Mammary epithelial cell (primary cell): ENCODE measurements at regions not wholly inside any gene's neighbourhood (a gene's known extent, or its start where the extent isn't known, plus 50 kb on each side); places are given as distances from the start of the nearest gene placed in this dataset.

Experiments
- EZH2 ChIP-seq: IDR thresholded peaks from 2 replicates; pipeline ENCODE4 v1.6.1; 2012; ENCODE audit warnings: low read length, inconsistent platforms, borderline replicate concordance
- TF ChIP-seq, protein P1 (sequence below), 2 donors: IDR thresholded peaks in 1 of 2; conservative IDR thresholded peaks in 1 of 2; 2 replicates each; pipeline ENCODE4 v1.5.1; 2011 to 2012; ENCODE audit warnings: inconsistent platforms in 2 of 2, low read length in 2 of 2, mild to moderate bottlenecking in 2 of 2, control low read depth in 1 of 2, low read depth in 1 of 2; ENCODE audit not compliant: insufficient read depth in 1 of 2; ENCODE audit errors: extremely low read depth in 1 of 2

DNA sequence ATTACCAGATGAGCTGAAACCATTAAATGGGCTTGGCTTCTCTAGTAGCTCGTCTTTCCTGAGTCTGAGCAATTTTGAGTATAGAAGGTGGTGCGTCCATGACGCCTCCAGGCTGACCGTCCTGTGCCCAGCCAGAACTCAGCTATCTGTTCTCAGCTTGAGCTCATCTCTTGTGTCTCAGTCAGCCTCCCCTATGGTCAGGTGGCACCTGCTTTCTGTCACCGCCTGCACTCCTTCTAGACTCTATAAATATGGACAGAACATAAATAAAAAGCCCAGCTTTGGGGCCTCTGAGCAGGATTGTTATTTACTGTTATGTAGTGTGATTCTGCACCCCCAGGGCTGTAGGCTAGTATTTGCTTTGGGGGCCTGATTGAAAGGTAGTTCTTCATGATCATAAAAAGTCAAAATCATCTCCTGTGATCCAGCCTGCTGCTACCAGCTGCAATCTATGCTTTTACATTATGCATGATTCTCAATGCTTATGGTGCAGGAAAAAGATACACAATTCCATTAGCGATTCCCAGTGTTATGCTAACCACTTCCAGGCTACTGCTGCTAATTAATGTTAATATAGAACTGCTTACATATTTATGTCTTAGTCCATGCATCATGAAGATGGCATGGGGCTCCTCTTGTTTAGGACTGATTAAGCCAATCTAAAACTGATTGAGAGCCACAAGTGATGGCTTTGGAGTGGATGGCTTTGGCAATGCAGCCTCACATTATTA, 72.5 kb upstream of the TMTC4 start:
- TF ChIP-seq, protein P1, sequence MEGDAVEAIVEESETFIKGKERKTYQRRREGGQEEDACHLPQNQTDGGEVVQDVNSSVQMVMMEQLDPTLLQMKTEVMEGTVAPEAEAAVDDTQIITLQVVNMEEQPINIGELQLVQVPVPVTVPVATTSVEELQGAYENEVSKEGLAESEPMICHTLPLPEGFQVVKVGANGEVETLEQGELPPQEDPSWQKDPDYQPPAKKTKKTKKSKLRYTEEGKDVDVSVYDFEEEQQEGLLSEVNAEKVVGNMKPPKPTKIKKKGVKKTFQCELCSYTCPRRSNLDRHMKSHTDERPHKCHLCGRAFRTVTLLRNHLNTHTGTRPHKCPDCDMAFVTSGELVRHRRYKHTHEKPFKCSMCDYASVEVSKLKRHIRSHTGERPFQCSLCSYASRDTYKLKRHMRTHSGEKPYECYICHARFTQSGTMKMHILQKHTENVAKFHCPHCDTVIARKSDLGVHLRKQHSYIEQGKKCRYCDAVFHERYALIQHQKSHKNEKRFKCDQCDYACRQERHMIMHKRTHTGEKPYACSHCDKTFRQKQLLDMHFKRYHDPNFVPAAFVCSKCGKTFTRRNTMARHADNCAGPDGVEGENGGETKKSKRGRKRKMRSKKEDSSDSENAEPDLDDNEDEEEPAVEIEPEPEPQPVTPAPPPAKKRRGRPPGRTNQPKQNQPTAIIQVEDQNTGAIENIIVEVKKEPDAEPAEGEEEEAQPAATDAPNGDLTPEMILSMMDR (conservative IDR thresholded peaks at IDR 0.05 in 1 of 2, IDR thresholded peaks at IDR 0.05 in 1 of 2; ENCODE audit: extremely low read depth in 1 of 2, insufficient read depth in 1 of 2, low read depth in 1 of 2, low read length in 2 of 2): no peak
- TF ChIP-seq EZH2: no peak
